ENCODE measurements at regions not wholly inside any gene's neighbourhood (a gene's known extent, or its start where the extent isn't known, plus 50 kb on each side); places are given as distances from the start of the nearest gene placed in this dataset.
"Not testable (repeated sequence)": the region's sequence is repeated elsewhere in the genome, so short reads cannot be mapped to it uniquely, and the experiment has no call there.

- not testable (repeated sequence) for H3K4me3 ChIP-seq (ENCODE audit: low read length); H3K36me3 ChIP-seq (ENCODE audit: insufficient read depth, low read length); H3K4me1 ChIP-seq (ENCODE audit: insufficient read depth, low read length); H2AFZ ChIP-seq (ENCODE audit: low read depth, low read length); H3K9me3 ChIP-seq (ENCODE audit: low read length)
- peaks cover 21% of the 10 kb centered on the region for H3K27me3 ChIP-seq (ENCODE audit: insufficient read depth, low read length)
These were observed 78.4 kb downstream of the TMEM121 start for GRCh38 chr14:105604531-105605463.

GRCh38 chr14:105605464-105606304 is 79.3 kb downstream of the TMEM121 start:
- Histone ChIP-seq H3K36me3 (ENCODE audit: insufficient read depth, low read length) (no peaks in the 10 kb centered on the region), H3K4me1 (ENCODE audit: insufficient read depth, low read length) (no peaks in the 10 kb centered on the region), H3K4me3 (ENCODE audit: low read length) (no peak overlapping the region), H3K27me3 (ENCODE audit: insufficient read depth, low read length) (peaks cover 20% of the 10 kb centered on the region), H3K9me3 (ENCODE audit: low read length) (no peaks in the 10 kb centered on the region), H2AFZ (ENCODE audit: low read depth, low read length) (no peak overlapping the region)

- H3K4me3 ChIP-seq (ENCODE audit: low read length); H3K9me3 ChIP-seq (ENCODE audit: low read length); H2AFZ ChIP-seq (ENCODE audit: low read depth, low read length); H3K36me3 ChIP-seq (ENCODE audit: insufficient read depth, low read length); H3K4me1 ChIP-seq (ENCODE audit: insufficient read depth, low read length): not testable (repeated sequence)
- peaks cover 15% of the 10 kb centered on the region for H3K27me3 ChIP-seq (ENCODE audit: insufficient read depth, low read length)
These were observed 80.1 kb downstream of the TMEM121 start for GRCh38 chr14:105606305-105606975.

GRCh38 chr14:105607025-105607424 is 80.6 kb downstream of the TMEM121 start:
- not testable (repeated sequence) for H3K4me3 ChIP-seq (ENCODE audit: low read length); H3K9me3 ChIP-seq (ENCODE audit: low read length); H2AFZ ChIP-seq (ENCODE audit: low read depth, low read length); H3K4me1 ChIP-seq (ENCODE audit: insufficient read depth, low read length); H3K36me3 ChIP-seq (ENCODE audit: insufficient read depth, low read length)
- H3K27me3 ChIP-seq (ENCODE audit: insufficient read depth, low read length), result peaks cover 12% of the 10 kb centered on the region

- not testable (repeated sequence) for H3K4me3 ChIP-seq (ENCODE audit: low read length); H3K4me1 ChIP-seq (ENCODE audit: insufficient read depth, low read length); H3K9me3 ChIP-seq (ENCODE audit: low read length); H3K36me3 ChIP-seq (ENCODE audit: insufficient read depth, low read length); H2AFZ ChIP-seq (ENCODE audit: low read depth, low read length)
- peaks cover 14% of the 10 kb centered on the region for H3K27me3 ChIP-seq (ENCODE audit: insufficient read depth, low read length)
These were observed 88.6 kb downstream of the TMEM121 start for GRCh38 chr14:105614987-105615386.

- H3K9me3 ChIP-seq (ENCODE audit: low read length); H3K36me3 ChIP-seq (ENCODE audit: insufficient read depth, low read length); H3K4me1 ChIP-seq (ENCODE audit: insufficient read depth, low read length); H3K4me3 ChIP-seq (ENCODE audit: low read length); H2AFZ ChIP-seq (ENCODE audit: low read depth, low read length): not testable (repeated sequence)
- peaks cover 14% of the 10 kb centered on the region for H3K27me3 ChIP-seq (ENCODE audit: insufficient read depth, low read length)
These were observed 89.8 kb downstream of the TMEM121 start for GRCh38 chr14:105615986-105616801.

GRCh38 chr14:105616802-105617192 is 90.4 kb downstream of the TMEM121 start:
- Histone ChIP-seq H3K9me3 (ENCODE audit: low read length) (no peaks in the 10 kb centered on the region), H3K27me3 (ENCODE audit: insufficient read depth, low read length) (peaks cover 14% of the 10 kb centered on the region), H3K36me3 (ENCODE audit: insufficient read depth, low read length) (no peaks in the 10 kb centered on the region), H3K4me3 (ENCODE audit: low read length) (no peak overlapping the region), H2AFZ (ENCODE audit: low read depth, low read length) (no peak overlapping the region), H3K4me1 (ENCODE audit: insufficient read depth, low read length) (no peaks in the 10 kb centered on the region)

- Histone ChIP-seq H3K4me1 (ENCODE audit: insufficient read depth, low read length) (no peaks in the 10 kb centered on the region), H3K36me3 (ENCODE audit: insufficient read depth, low read length) (no peaks in the 10 kb centered on the region), H3K9me3 (ENCODE audit: low read length) (no peaks in the 10 kb centered on the region), H3K4me3 (ENCODE audit: low read length) (no peak overlapping the region), H3K27me3 (ENCODE audit: insufficient read depth, low read length) (peaks cover 17% of the 10 kb centered on the region), H2AFZ (ENCODE audit: low read depth, low read length) (no peak overlapping the region)
These were observed 90.9 kb downstream of the TMEM121 start for GRCh38 chr14:105617201-105617777.

GRCh38 chr14:105617805-105618204 is 91.4 kb downstream of the TMEM121 start:
- H3K9me3 ChIP-seq (ENCODE audit: low read length); H3K4me1 ChIP-seq (ENCODE audit: insufficient read depth, low read length); H3K4me3 ChIP-seq (ENCODE audit: low read length); H3K36me3 ChIP-seq (ENCODE audit: insufficient read depth, low read length); H2AFZ ChIP-seq (ENCODE audit: low read depth, low read length): not testable (repeated sequence)
- H3K27me3 ChIP-seq (ENCODE audit: insufficient read depth, low read length), result peaks cover 22% of the 10 kb centered on the region

GRCh38 chr14:105619324-105619723 is 92.9 kb downstream of the TMEM121 start:
- H3K9me3 ChIP-seq (ENCODE audit: low read length); H3K4me1 ChIP-seq (ENCODE audit: insufficient read depth, low read length); H3K4me3 ChIP-seq (ENCODE audit: low read length); H3K36me3 ChIP-seq (ENCODE audit: insufficient read depth, low read length); H2AFZ ChIP-seq (ENCODE audit: low read depth, low read length): not testable (repeated sequence)
- H3K27me3 ChIP-seq (ENCODE audit: insufficient read depth, low read length), result peaks cover 23% of the 10 kb centered on the region

GRCh38 chr14:105620178-105620864 is 93.9 kb downstream of the TMEM121 start:
- H3K4me3 ChIP-seq (ENCODE audit: low read length); H3K4me1 ChIP-seq (ENCODE audit: insufficient read depth, low read length); H2AFZ ChIP-seq (ENCODE audit: low read depth, low read length); H3K9me3 ChIP-seq (ENCODE audit: low read length); H3K36me3 ChIP-seq (ENCODE audit: insufficient read depth, low read length): not testable (repeated sequence)
- H3K27me3 ChIP-seq (ENCODE audit: insufficient read depth, low read length), result peaks cover 33% of the 10 kb centered on the region

All from neuron (in vitro differentiated cells).